PC-9 (cell line): ENCODE measurements at regions not wholly inside any gene's neighbourhood (a gene's known extent, or its start where the extent isn't known, plus 50 kb on each side); places are given as distances from the start of the nearest gene placed in this dataset.

ENCODE experiments used
- BruUV-seq: library from RNA; stranded (reverse); fragments of 400-500 nt; replicated peaks from 2 replicates; lab custom pipeline; 2021; lab: Mats Ljungman, UMichigan
- CTCF ChIA-PET: fragments of 300-600 bp; sonication (Branson Sonifier 250); formaldehyde crosslinking; loops from one replicate; lab custom pipeline; 2022; ENCODE audit warnings: antibody characterized with exemption; lab: Charles Lee
- POLR2A ChIA-PET: fragments of 300-600 bp; sonication (Branson Sonifier 250); formaldehyde crosslinking; loops from one replicate; lab custom pipeline; 2022; ENCODE audit warnings: antibody characterized with exemption; ENCODE audit not compliant: unreplicated experiment; lab: Charles Lee
- DNase-seq, 2 experiments: peaks; one replicate each; pipeline versions ENCODE4 v3.0.0 to v3.0.0-alpha.2; 2015 to 2022; ENCODE audit warnings: mixed read lengths in 1 of 2
- H2AFZ ChIP-seq: fragments of 200-600 bp; sonication (generic); 2 replicates; pipeline ENCODE4 v1.8.1; 2017; ENCODE audit warnings: antibody characterized with exemption
- H3F3A ChIP-seq: fragments of 200-600 bp; sonication (generic); 2 replicates; pipeline ENCODE4 v1.8.1; 2017; ENCODE audit warnings: antibody characterized with exemption, mild to moderate bottlenecking, low read depth; ENCODE audit not compliant: insufficient read depth
- H3K27ac ChIP-seq: fragments of 200-600 bp; sonication (generic); 2 replicates; pipeline ENCODE4 v1.6.1; 2016; ENCODE audit warnings: mixed run types
- H3K27me3 ChIP-seq: fragments of 200-600 bp; sonication (generic); 2 replicates; pipeline ENCODE4 v1.6.1; 2016; ENCODE audit warnings: low read depth, mixed run types; ENCODE audit not compliant: insufficient read depth
- H3K36me3 ChIP-seq: fragments of 200-600 bp; sonication (generic); 2 replicates; pipeline ENCODE4 v1.6.1; 2016; ENCODE audit warnings: low read depth, mixed run types
- H3K4me1 ChIP-seq: fragments of 200-600 bp; sonication (generic); replicated peaks from 2 replicates; pipeline ENCODE4 v1.6.1; 2016; ENCODE audit warnings: mixed run types; ENCODE audit not compliant: insufficient read depth
- H3K4me2 ChIP-seq: fragments of 200-600 bp; sonication (generic); 2 replicates; pipeline ENCODE4 v1.6.1; 2017; ENCODE audit warnings: mixed run types
- H3K4me3 ChIP-seq: fragments of 200-600 bp; sonication (generic); 2 replicates; pipeline ENCODE4 v1.6.1; 2016; ENCODE audit warnings: mixed run types
- H3K79me2 ChIP-seq: fragments of 200-600 bp; sonication (generic); 2 replicates; pipeline ENCODE4 v1.6.1; 2017; ENCODE audit warnings: low read depth, mixed run types
- H3K9me2 ChIP-seq: fragments of 200-600 bp; sonication (generic); 2 replicates; pipeline ENCODE4 v1.8.1; 2017; ENCODE audit warnings: mild to moderate bottlenecking; ENCODE audit not compliant: insufficient read depth
- H3K9me3 ChIP-seq: fragments of 200-600 bp; sonication (generic); 2 replicates; pipeline ENCODE4 v1.8.1; 2016; ENCODE audit warnings: low read depth; ENCODE audit not compliant: insufficient read depth
- H4K20me1 ChIP-seq: fragments of 200-600 bp; sonication (generic); 2 replicates; pipeline ENCODE4 v1.8.1; 2017; ENCODE audit not compliant: insufficient read depth
- CTCF ChIP-seq: fragments of 200-600 bp; sonication (generic); conservative IDR thresholded peaks from 2 replicates; pipeline ENCODE4 v1.6.1; 2017; ENCODE audit warnings: mixed run types, antibody characterized with exemption, mild to moderate bottlenecking, moderate library complexity
- EZH2 ChIP-seq: fragments of 200-600 bp; sonication (generic); IDR thresholded peaks from 2 replicates; pipeline ENCODE4 v1.8.0; 2017; ENCODE audit warnings: antibody characterized with exemption, low read depth
- intact Hi-C: fragments of 100-400 bp; cut with micrococcal nuclease; formaldehyde crosslinking; loops from one replicate; pipeline ENCODE4 v1.10.0; 2022; ENCODE audit not compliant: unreplicated experiment

- H3K79me2 ChIP-seq: no peaks in the 10 kb centered on the region
- POLR2A ChIA-PET: no interaction called here
- CTCF ChIA-PET: no interaction called here
- no peak overlapping the region for H3K27ac ChIP-seq
- 0 out of 2 replicates have a peak, but pooled peaks cover 4% of the 10 kb centered on the region for H3F3A ChIP-seq
- no peak overlapping the region for H3K4me3 ChIP-seq
- no peaks in the 10 kb centered on the region for H4K20me1 ChIP-seq
- H2AFZ ChIP-seq: no peak overlapping the region
- no peak for TF ChIP-seq CTCF
- no peak for TF ChIP-seq EZH2
- intact Hi-C loops: no loop called here
- no peak overlapping the region for H3K4me2 ChIP-seq
- BruUV-seq: no TSS peak
- peaks cover 12% of the 10 kb centered on the region for H3K4me1 ChIP-seq
- no peaks in the 10 kb centered on the region for H3K36me3 ChIP-seq
- no peaks in the 10 kb centered on the region for H3K27me3 ChIP-seq
- no peaks in the 10 kb centered on the region for H3K9me3 ChIP-seq
- DNase-seq: no peak
- H3K9me2 ChIP-seq: no peaks in the 10 kb centered on the region; the same call in 1 of the 2 replicates
Measured at GRCh38 chr10:110442746-110443145, 55.0 kb upstream of the DUSP5 start.

GRCh38 chr10:110443239-110444003 is 54.3 kb upstream of the DUSP5 start:
- peaks cover 15% of the 10 kb centered on the region for H3K4me1 ChIP-seq
- ChIA-PET CTCF (no interaction called here), POLR2A (no interaction called here)
- H3K4me3 ChIP-seq: no peak overlapping the region
- H4K20me1 ChIP-seq: no peaks in the 10 kb centered on the region
- H3F3A ChIP-seq: 0 out of 2 replicates have a peak, but pooled peaks cover 4% of the 10 kb centered on the region
- H3K9me2 ChIP-seq: no peaks in the 10 kb centered on the region; the same call in 1 of the 2 replicates
- H3K79me2 ChIP-seq: no peaks in the 10 kb centered on the region
- H2AFZ ChIP-seq: no peak overlapping the region
- H3K27ac ChIP-seq: no peak overlapping the region
- BruUV-seq: no TSS peak
- H3K27me3 ChIP-seq: no peaks in the 10 kb centered on the region
- TF ChIP-seq EZH2 (no peak), CTCF (no peak)
- DNase-seq: no peak
- intact Hi-C loops: no loop called here
- no peaks in the 10 kb centered on the region for H3K36me3 ChIP-seq
- no peaks in the 10 kb centered on the region for H3K9me3 ChIP-seq
- no peak overlapping the region for H3K4me2 ChIP-seq

GRCh38 chr10:110444004-110444337 is 53.7 kb upstream of the DUSP5 start:
- peaks cover 15% of the 10 kb centered on the region for H3K4me1 ChIP-seq
- no peaks in the 10 kb centered on the region for H4K20me1 ChIP-seq
- no peak overlapping the region for H3K4me3 ChIP-seq
- no peaks in the 10 kb centered on the region for H3K79me2 ChIP-seq
- ChIA-PET CTCF (no interaction called here), POLR2A (no interaction called here)
- no peaks in the 10 kb centered on the region for H3K9me3 ChIP-seq
- DNase-seq: no peak
- TF ChIP-seq CTCF: no peak
- no peak for TF ChIP-seq EZH2
- no peaks in the 10 kb centered on the region; the same call in 1 of the 2 replicates for H3K9me2 ChIP-seq
- H2AFZ ChIP-seq: no peak overlapping the region
- H3K27ac ChIP-seq: no peak overlapping the region
- intact Hi-C loops: no loop called here
- no peaks in the 10 kb centered on the region for H3K27me3 ChIP-seq
- no peak overlapping the region for H3K4me2 ChIP-seq
- H3K36me3 ChIP-seq: no peaks in the 10 kb centered on the region
- H3F3A ChIP-seq: 0 out of 2 replicates have a peak, but pooled peaks cover 4% of the 10 kb centered on the region
- no TSS peak for BruUV-seq
